Inflammatory macrophage (primary cell): ENCODE measurements at regions not wholly inside any gene's neighbourhood (a gene's known extent, or its start where the extent isn't known, plus 50 kb on each side); places are given as distances from the start of the nearest gene placed in this dataset.
"Not testable (repeated sequence)": the region's sequence is repeated elsewhere in the genome, so short reads cannot be mapped to it uniquely, and the experiment has no call there.

Experiments used
- DNase-seq, 2 donors: peaks; one replicate each; pipeline ENCODE4 v3.0.0-alpha.2; 2020 to 2022

DNA sequence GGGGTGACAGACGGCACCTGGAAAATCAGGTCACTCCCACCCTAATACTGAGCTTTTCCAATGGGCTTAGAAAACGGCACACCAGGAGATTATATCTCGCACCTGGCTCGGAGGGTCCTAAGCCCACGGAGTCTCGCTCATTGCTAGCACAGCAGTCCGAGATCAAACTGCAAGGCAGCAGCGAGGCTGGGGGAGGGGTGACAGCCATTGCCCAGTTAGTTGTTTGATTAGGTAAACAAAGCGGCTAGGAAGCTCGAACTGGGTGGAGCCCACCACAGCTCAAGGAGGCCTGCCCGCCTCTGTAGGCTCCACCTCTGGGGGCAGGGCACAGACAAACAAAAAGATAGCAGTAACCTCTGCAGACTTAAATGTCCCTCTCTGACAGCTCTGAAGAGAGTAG lies 260.9 kb downstream of the BLID start:
- not testable (repeated sequence) for DNase-seq

DNA sequence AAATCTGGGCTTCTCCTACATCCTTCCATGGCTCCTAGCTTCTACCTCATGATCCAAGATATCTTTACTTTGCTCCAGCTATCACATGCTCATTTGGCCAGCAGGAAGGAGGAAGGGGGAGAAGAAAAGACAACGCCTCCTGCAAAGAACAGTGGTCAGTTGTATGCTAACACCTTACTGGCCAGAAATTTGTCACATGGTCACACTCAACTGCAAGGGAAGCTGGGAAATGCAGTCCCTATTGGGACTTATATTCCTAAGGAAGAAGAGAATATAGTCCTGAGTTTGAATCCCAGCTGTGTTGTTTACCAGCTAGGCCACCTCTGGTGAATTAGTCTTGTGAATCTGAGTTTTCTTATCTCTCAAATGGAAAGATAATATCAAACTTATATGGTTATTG lies 272.0 kb downstream of the BLID start:
- DNase-seq, result no peak

DNA sequence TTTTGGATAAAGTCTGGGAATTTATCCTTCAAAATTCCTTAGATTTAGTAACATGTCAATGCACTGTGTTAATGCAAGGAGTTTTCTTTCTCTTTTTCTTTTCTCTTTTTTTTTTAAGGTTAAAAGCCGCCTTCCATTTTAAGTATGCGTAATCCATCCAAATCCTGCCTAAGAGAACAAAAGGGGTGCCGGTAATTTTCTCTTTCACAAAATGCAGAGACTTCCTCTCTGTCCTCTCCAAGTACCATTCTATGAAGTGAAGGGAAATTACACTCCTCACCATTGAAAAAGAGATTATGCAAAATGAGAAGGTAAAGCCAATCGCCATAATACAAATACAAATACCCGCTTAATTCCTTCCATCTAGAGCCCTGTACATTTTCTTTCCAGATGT lies 273.8 kb downstream of the BLID start:
- DNase-seq, result no peak

DNA sequence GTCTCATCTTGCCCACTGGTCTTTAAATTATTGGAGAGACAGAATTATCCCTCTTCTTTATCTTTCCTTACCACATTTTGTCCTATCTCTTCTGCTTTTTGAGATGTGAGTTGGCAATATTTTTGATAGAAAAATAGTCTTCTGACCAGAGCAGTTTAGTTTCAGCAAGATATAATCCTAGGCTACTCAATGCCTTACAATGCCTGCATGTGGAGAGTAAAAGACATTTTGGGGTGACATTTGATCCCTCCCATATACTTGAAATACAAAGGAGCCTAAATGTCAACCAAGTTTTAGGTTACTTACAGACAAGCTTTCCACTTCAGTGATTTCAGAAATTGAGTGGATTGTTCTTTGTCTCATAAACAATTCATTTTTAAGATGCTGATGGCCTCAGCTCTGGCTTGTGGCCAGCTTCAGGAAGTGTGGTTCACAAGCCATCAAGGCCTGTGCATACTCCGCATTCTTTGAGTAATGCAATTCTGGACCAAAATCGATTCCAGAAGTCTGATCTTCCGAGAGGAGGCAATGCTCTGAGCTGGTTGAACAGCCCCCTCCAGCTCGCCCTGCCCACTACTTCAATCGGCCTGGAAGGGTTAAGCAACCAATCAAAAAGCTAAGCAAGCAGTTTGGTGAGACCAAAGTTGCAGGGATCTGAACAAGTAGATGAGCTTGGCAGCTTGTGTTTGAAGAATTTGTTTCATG lies 274.4 kb downstream of the BLID start:
- no peak for DNase-seq

DNA sequence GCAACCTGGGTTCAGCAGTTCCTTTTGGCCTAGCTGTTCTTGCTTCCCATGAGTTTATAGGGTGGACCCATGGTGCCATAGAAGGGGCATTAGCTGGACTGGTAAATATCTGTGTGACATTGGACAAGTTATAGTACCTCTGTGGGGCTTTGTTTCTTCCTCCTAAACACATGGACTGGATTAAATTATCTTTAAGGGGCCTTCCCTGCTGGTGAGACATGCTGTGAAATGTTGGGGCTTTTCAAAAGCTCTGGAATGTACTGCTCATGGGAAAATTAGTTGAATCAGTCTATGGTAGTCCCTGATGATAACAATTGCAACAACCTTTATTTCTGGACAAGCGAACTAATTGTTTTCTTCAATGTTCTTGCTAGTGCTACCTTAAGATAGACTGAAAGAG lies 276.2 kb downstream of the BLID start:
- DNase-seq, result no peak

DNA sequence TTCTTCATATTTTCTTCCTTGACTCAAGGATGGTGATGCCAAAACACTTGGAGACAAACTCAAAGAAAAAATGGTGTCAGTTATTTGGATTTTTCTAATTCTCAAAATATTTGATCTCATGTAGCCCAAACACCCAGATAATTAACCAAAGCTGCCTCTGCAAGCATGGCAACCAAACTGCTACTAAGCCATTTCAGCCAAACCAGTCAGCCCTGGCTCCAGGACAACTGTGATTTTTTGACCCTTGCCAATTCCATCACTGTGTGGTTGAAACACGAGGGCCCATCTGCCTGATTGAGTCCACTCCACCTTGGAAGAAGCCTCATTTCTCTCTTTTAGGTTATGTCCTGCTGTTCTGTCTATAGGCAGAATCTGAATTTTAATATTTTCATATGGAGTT lies 277.4 kb downstream of the BLID start:
- DNase-seq, result no peak

DNA sequence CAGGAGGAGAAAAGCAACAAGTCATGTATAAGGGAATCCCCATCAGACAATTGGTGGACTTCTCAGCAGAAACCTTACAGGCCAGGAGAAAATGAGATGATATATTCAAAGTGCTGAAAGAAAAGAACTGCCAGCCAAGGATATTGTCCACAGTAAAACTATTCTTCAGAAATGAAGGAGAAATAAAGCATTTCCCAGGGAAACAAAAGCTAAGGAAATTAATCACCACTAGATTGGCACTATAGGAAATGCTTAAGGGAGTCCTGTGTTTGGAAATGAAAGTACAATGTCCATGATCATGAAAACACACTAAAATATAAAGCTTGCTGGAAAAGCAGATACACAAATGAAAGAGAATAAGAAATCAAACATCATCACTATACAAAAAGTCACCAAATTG lies 282.0 kb downstream of the BLID start:
- DNase-seq, result no peak

DNA sequence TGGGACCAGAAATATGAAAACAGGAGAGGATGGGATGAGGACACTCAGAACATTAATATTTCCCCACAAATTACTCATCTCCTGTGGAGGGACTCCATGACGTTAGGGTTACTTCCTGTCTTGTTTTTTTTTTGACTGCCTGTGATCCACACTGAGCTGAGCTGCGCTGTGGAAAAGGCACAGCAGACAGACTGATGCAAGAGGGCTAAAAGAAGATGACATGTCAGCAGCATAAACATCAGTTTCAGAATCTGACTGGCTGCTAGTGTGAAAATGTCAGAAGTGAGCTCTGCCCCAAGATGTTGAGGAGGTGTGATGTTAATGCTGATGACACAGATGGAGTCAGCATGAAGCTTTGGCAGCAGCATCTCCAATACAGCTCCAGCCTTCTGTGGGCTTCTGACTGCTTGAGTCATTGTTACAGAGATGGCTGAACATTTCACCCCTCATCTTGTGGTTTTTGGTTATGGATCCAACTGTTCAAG lies 286.8 kb downstream of the BLID start:
- peak; percentile 11 to 14 for DNase-seq

DNA sequence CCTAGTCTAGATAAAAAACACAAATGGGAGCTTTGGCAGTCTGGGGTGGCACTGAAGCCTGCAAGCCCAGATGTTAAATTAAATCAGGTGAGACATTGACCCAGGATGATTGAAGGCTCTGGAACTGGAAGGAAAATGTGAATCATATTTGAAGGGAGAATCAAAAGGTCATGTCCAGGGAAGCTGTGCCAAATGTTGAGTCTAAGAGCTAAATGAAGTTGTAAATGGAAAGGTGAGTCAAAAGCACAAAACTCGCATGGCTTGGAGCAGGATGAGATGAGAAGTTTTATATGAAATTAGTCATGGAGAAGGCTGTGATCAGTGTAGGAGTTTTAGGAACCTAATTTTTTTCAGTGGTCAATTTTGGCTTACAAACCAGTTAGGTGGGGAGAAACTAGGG lies 301.1 kb downstream of the BLID start:
- DNase-seq, result no peak

DNA sequence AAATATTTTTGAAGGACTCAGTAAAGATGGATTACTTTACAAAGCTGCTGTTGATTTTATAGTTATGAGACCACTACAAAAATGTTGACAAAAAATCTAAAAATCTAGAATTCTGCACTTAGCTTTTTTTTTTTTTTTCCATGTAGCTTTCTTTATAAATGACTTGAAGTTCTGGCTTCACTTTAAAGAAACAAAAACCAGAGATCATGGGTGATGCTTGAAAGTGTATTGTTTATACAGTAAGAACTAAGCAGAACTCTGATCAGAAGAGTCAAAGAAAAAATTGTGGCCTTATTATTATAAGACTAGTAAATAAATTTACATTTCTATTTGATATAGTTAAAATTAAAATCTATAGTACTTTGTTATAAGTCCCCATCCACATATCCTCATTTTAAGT lies 301.7 kb downstream of the BLID start:
- DNase-seq, result no peak

DNA sequence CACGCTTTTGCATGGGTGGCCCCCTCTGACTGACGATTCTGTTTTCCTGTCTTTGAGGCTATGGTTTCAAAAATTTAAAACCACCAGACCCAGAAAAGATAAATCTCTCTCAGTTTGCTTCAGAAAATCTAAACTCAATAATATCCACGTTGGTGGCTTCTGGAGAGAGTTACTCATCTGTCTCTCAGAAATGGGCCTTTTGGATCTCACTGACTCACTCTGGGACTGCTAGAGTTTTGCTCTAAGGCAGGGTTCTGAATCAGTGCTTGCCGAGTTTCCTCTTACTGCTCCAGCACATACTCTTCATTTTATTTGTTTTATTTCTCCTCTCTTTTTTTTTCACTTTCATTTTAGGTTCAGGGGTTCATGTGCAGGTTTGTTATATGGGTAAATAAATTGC lies 305.7 kb downstream of the BLID start:
- no peak for DNase-seq

DNA sequence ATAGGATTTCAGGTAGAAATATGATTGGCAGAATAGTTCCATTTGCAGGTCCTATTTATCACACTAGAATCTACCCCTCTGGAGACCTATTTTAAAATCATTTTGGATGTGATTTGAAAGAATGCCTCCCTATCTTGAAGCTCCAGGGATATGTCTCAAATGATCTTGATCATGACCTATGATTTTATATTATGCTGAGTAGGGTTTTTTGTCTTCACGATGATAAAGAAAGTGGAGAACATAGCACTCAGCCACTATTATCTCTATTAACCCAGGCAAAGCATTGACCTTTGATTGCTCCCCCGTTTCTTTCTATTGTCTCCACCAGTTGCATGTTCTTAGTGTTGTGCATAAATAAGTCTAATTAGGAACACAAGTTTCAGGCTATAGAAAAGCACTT lies 307.9 kb downstream of the BLID start:
- no peak for DNase-seq

DNA sequence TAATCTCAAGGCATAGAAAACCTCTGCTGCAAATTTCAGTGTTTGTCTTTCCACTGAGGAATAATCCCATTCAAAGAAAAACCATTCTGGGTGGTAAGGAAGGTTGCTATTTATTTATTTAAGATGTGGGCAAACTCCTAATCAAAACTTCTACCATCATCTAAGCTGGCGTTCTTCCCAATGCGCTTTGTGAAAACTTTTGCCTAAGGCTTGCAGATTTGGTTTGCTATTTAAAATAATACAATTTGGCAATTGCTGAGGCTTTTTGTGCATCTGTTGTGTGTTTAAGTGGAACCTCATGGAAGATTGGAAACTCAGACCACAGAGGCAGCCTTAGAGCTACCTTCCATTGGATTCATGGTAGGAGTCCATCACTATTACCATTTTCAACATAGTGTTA lies 309.0 kb downstream of the BLID start:
- no peak for DNase-seq

DNA sequence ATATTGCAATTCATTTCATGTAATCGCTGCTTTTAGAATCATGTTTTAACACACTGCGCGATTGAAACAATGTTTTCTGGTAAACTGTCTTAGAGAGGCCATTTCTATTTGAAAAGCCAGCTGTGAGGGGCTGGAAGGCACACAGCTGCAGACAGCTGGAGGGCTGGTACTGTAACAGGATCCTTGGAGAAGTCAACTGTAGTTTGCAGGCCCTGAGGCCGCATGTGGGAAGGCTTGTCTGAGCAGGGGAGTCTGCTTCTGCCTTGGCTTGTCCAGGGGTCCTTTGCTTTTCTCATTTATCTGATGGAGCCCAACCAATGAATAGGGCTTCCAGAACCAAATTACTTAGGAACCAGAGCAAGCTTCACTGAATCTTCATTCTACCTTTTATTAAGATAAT lies 313.5 kb downstream of the BLID start:
- DNase-seq, result no peak

DNA sequence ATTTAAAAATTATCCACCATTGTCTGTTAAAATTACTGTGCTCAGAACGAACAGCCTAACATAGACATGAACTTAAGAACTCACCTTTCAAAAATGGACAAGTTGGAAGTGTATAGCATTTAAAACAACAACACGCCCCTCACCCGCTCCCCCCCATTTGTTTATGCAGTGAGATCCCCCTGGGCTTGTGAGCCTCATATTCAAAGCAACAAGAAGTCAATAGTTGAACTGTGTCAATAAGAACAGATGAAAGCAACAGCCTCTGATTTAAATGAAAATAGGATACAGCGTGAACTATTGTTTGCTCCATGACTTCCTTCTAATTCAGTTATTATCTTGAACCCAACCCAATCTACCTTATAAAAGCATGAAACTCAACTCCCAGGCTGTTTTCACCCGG lies 314.2 kb downstream of the BLID start:
- DNase-seq, result no peak

DNA sequence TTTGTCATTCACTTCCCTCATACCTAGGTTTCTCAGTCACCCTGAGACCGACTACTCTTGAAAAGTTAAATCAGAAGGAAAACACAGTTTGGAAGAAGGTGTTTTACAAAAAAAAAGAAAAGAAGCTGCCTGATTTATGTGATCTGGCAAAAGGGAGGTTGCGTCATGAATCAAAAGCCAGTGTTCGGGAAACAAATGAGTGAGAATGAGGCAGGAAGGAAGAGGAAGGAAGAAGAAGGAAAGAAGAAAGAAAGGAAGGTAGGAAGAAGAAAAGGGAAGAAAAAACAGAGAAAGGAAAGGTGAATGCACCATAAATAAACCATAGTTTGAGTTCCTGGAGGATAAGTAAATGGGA lies 314.6 kb downstream of the BLID start:
- no peak for DNase-seq

DNA sequence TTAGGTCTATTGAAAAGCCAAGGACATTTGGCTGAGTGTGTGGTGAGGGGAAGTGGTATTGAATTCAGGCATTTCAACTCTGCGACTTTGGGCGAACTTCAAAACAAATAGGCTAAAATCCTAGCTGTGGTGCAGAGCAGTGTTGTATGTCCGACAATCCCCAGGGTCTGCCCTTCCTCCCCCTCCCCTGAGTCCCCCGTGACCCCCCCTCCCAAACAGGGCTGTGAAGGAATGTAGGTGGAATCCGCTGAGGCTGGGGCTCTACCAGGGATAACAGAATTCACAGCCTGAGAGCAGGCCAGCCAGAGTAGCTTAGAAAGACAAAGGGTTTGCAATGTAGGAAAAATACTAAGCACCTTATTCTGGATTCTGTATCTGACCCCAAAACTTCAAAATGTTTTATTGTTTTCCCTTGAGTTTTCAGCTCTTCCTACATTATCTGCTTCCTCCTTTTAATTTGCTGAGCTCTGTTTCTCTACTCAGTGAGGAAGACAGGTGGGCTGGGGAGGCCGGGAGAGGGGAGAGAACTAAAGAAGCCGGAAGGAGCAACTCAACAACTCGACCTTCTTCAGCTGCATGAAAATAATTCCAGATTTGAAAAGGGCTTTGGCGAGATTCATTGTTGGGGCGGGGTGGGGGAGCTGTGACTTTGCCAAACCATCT lies 315.2 kb downstream of the BLID start:
- DNase-seq, result no peak

DNA sequence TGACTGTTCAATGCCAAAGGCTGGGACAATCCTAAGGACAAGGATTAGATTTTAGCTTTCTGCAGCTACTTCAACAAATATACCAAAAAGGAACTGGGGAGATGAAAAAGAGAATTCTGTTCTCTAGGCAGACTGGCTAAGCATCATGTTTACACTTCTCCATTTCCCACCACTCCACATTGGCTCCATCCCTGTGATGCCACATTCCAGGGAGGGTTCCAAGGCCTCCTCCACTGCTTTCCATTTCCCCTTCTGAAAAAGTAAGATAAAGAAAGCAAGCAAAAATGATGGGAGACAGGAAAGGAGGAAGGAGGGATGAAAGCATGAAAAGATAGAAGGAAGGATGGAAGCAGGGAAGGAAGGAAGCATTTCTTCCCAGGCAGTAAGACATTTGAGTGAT lies 315.8 kb downstream of the BLID start:
- DNase-seq, result no peak

DNA sequence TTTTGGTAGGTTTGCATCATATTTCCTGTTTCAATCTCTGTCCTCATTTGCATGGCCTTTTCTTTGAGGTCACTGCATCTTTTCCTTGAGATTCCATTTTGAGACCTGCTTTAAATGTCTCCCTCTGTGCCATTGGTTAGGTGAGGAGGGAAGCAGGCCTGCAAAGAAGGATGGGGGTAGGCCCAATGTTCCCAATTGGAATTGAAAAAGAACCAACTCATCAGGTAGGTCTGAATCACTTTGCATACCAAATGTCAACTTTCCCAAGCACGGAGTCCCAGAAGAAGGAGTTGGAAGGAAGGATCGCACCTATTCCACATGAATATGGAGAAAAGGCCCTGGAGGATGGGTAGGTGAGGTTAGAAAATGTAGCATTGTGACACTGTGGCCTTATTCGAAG lies 318.5 kb downstream of the BLID start:
- no peak for DNase-seq

DNA sequence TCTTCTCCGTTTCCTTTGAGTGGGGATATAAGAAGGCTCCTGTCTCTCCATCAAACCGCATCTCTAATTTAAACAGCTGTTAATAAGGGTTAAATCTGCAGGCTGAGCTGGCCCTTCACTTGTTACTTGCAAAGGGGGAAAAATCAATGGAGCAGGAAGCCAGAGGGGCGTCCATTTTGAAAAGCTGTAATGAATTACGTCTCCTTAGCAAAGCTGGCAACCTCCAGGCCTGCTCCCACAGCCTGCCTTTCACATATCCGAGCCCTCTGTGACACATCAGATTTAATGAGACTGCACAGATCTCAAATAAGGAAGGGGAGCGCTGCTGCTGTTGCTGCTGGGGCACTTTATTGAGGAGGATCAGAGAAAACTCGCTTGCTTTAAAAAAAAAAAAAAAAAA lies 320.8 kb downstream of the BLID start:
- no peak for DNase-seq

DNA sequence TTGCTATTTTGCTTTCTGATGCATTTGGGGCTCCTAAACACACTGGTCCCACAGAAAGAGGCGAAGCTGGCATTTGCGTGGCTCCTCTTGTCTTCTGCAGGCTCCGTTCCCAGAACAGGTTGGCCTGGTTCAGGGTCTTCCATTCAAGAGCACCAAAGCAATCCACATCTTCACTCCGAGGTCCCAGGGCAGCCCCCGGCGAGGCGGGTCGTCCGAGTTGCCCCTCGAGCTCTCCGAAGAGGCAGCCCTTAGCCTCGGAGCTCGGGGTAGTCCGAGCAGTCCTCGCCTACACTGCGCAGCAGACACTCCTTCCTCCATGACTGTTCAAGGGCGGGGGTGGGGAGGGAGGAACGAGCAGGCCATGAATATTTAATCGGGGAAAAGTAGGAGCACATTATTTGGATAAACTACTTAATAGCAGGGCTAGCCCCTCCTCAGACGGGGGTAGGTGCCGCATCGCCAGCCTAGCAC lies 321.3 kb downstream of the BLID start:
- no peak for DNase-seq

DNA sequence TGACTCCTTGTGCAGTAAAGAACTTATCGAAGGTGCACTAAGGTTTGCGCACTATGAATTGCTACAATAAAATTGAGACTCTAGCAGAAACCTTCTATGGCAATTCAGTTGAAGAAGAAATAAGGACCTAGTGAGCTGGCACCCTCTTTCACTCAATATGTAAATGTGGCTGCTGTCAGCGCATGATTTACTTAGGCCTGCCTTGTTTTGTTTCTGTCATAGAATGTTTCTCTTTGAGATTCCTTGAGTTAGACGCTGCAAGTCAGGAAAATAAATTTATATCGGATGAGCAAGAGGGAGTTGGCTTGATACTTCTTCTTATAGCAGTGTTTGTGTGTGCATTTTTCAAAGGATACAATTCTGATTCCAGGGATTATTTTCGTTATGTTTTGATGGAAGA lies 322.1 kb downstream of the BLID start:
- DNase-seq, result no peak

DNA sequence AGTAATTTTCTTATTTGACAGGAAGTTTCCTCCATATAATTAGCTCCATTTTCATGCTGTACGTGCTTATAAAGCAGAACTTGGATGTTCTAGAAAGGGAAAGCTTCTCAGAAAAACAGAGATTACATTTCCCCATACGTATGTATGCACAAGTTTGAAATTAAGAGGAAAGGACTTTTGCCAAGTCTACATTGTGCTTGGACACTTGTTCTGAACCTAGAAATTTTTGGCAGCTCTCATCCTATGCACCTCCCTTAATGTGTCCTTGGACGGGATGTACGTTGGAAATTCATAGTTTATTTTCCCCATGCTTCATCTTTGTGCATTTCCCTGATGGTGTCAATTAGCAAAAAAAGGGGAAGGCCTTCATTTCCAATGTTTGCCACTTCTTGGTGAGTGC lies 322.7 kb downstream of the BLID start:
- peak in 1 of 2 donors; percentile 21 for DNase-seq

DNA sequence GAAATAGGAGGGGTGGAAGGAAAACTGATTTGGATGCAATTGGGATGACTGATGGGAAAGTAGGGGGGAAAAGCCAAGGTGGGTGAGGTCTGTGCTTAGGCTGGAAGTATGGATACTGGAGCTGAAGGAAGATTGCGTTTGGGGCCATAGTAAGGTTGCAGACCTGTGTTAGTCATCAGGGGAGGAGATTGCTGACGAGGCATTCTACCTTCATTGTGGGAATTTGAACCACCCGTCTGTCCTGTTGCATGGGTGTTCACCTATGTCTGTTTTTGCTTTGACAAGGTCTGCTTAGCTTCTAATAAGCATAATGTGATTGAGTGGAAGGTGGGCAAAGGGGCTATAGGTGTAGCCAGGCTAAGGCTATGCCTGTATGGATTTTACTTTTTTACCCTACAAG lies 323.8 kb downstream of the BLID start:
- no peak for DNase-seq

DNA sequence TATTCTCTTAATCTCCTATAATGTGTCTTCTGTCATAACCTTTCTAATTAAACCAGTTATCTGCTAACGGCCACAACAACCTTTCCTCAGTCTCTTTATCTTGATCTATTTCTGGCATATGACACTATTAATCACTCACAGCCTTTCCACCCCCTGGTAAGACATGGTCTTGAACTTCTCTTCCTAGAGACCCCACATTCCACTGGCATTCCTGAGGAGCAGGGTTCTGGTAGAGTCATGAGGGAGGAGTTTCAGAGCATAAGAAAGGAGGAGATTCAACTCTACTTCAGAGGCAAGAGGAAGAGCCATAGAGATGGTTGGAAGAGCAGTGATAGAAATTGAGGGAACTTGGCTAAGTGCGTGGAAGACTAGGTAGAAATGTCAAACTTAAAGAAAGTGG lies 325.6 kb downstream of the BLID start:
- no peak for DNase-seq
